Astrocyte (in vitro differentiated cells and primary cell): ENCODE measurements at regions not wholly inside any gene's neighbourhood (a gene's known extent, or its start where the extent isn't known, plus 50 kb on each side); places are given as distances from the start of the nearest gene placed in this dataset.

ENCODE experiments used
- CTCF ChIP-seq: IDR thresholded peaks from 2 replicates; pipeline ENCODE4 v1.5.1; 2011; ENCODE audit warnings: low read depth, mild to moderate bottlenecking, inconsistent platforms, low read length, moderate library complexity; ENCODE audit not compliant: insufficient read depth
- EZH2 ChIP-seq: IDR thresholded peaks from 2 replicates; pipeline ENCODE4 v1.6.1; 2012; ENCODE audit warnings: mild to moderate bottlenecking, low read length, inconsistent platforms; ENCODE audit not compliant: insufficient read depth

GRCh38 chr7:142463401-142463850 lies 205.6 kb upstream of the PRSS58 start:
- TF ChIP-seq CTCF (no peak), EZH2 (no peak)
